Endodermal cell (in vitro differentiated cells): ENCODE measurements at regions not wholly inside any gene's neighbourhood (a gene's known extent, or its start where the extent isn't known, plus 50 kb on each side); places are given as distances from the start of the nearest gene placed in this dataset.
"Not testable (repeated sequence)": the region's sequence is repeated elsewhere in the genome, so short reads cannot be mapped to it uniquely, and the experiment has no call there.

Source experiments
- DNase-seq: peaks from one replicate; pipeline ENCODE4 v3.0.0-alpha.2; 2017
- H3K27ac ChIP-seq: 2 replicates; pipeline ENCODE4 v1.5.1; 2013; ENCODE audit warnings: mild to moderate bottlenecking, low read depth, low read length, moderate library complexity
- H3K27me3 ChIP-seq: 2 replicates; pipeline ENCODE4 v1.6.1; 2013; ENCODE audit warnings: mild to moderate bottlenecking, low read length, moderate library complexity; ENCODE audit not compliant: insufficient read depth, control insufficient read depth, poor library complexity, severe bottlenecking
- H3K36me3 ChIP-seq: 2 replicates; pipeline ENCODE4 v1.7.0; 2013; ENCODE audit warnings: mild to moderate bottlenecking, low read length, moderate library complexity; ENCODE audit not compliant: control insufficient read depth, insufficient read depth
- H3K4me1 ChIP-seq: one replicate; pipeline ENCODE4 v1.7.0; 2013; ENCODE audit warnings: low read length; ENCODE audit not compliant: control insufficient read depth, insufficient read depth
- H3K4me3 ChIP-seq: 2 replicates; pipeline ENCODE4 v1.5.1; 2013; ENCODE audit warnings: mild to moderate bottlenecking, low read length, moderate library complexity
- H3K9ac ChIP-seq: 2 replicates; pipeline ENCODE4 v1.6.1; 2013; ENCODE audit warnings: mild to moderate bottlenecking, low read length, moderate library complexity; ENCODE audit not compliant: poor library complexity, severe bottlenecking; ENCODE audit errors: extremely low read depth
- H3K9me3 ChIP-seq: 2 replicates; pipeline ENCODE4 v1.6.1; 2013; ENCODE audit warnings: mild to moderate bottlenecking, low read length, moderate library complexity; ENCODE audit not compliant: control insufficient read depth
- H3K27ac Mint-ChIP-seq: 2 replicates; pipeline ENCODE4 v1.8.0; 2020; ENCODE audit warnings: mixed read lengths
- H3K27me3 Mint-ChIP-seq: 2 replicates; pipeline ENCODE4 v1.8.0; 2021; ENCODE audit warnings: mild to moderate bottlenecking, mixed read lengths; ENCODE audit not compliant: insufficient read depth
- H3K36me3 Mint-ChIP-seq: 2 replicates; pipeline ENCODE4 v1.8.0; 2020; ENCODE audit warnings: low read depth, mixed read lengths
- H3K4me1 Mint-ChIP-seq: 2 replicates; pipeline ENCODE4 v1.8.0; 2020; ENCODE audit warnings: mixed read lengths
- H3K4me3 Mint-ChIP-seq: 2 replicates; pipeline ENCODE4 v1.8.0; 2020; ENCODE audit warnings: mild to moderate bottlenecking, moderate library complexity, mixed read lengths
- H3K9me3 Mint-ChIP-seq: 2 replicates; pipeline ENCODE4 v1.8.0; 2020; ENCODE audit warnings: mild to moderate bottlenecking, mixed read lengths
- WGBS, 2 experiments: methylation state at CpG; one replicate each; pipeline versions ENCODE4 v1.1.5 to v1.1.7; 2013; ENCODE audit warnings: missing lambda C conversion rate in 2 of 2, mixed read lengths in 1 of 2; ENCODE audit not compliant: insufficient coverage in 1 of 2, insufficient read length in 1 of 2; 5-methylcytosine and 5-hydroxymethylcytosine counted together

DNA sequence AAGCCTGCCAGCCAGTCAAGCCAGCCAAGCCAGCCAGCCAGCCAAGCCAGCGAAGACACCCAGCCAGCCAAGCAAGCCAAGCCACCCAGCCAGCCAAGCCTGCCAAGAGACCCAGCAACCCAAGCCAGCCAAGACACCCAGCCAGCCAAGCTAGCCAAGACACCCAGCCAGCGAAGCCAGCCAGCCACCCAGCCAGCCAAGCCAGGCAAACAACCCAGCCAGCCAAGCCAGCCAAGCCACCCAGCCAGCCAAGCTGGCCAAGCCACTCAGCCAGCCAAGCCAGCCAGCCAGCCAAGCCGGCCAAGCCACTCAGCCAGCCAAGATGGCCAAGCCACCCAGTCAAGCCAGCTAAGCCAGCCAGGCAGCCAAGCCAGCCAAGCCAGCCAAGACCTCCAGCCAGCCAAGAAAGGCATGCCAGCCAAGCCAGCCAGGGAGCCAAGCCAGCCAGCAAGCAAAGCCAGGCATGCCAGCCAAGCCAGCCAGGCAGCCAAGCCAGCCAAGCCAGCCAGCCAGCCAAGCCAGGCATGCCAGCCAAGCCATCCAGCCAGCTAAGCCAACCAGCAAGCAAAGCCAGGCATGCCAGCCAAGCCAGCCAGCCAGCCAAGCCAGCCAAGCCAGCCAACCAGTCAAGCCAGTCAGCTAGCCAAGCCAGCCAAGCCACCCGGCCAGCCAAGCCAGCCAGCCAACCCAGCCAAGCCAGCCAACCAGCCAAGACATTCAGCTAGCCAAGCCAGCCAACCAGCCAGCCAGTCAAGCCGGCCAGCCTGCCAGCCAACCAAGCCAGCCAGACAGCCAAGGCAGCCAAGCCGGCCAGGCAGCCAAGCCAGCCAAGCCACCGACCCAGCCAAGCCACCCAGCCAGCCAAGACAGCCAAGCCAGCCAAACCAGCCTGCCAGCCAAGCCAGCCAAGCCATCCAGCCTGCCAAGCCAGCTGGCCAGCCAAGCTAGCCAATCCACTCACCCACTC is 323.8 kb upstream of the PLGLB2 start:
- not testable (repeated sequence) for H3K27me3 Mint-ChIP-seq, H3K4me1 ChIP-seq, H3K9me3 Mint-ChIP-seq, H3K9ac ChIP-seq, H3K36me3 Mint-ChIP-seq, H3K9me3 ChIP-seq, H3K27ac ChIP-seq, H3K4me1 Mint-ChIP-seq, H3K27me3 ChIP-seq, DNase-seq, H3K4me3 ChIP-seq, H3K36me3 ChIP-seq, H3K4me3 Mint-ChIP-seq, H3K27ac Mint-ChIP-seq
- 87 to 100% methylated on average over 1 to 4 of the region's 7 CpGs for WGBS, 2 experiments

DNA sequence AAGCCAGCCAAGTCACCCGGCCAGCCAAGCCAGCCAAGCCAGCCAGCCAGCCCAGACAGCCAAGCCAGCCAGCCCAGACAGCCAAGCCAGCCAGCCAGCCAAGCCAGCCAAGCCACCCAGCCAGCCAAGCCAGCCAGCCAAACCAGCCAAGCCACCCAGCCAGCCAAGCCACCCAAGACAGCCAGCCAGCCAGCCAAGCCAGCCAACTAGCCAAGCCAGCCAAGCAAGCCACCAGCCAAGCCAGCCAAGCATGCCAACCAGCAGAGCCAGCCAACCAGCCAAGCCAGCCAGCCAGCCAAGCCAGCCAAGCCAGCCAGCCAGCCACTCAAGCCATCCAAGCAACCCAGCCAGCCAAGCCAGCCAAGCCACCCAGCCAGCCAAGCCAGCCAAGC is 323.1 kb upstream of the PLGLB2 start:
- not testable (repeated sequence) for DNase-seq
- whole genome bisulfite sequencing, 2 experiments = no CpG with 5 or more reads among the region's 1 CpG

DNA sequence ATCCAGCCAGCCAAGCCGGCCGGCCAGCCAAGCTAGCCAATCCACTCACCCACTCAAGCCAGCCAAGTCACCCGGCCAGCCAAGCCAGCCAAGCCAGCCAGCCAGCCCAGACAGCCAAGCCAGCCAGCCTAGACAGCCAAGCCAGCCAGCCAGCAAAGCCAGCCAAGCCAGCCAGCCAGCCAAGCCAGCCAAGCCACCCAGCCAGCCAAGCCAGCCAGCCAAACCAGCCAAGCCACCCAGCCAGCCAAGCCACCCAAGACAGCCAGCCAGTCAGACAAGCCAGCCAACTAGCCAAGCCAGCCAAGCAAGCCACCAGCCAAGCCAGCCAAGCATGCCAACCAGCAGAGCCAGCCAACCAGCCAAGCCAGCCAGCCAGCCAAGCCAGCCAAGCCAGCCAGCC is 322.7 kb upstream of the PLGLB2 start:
- WGBS, 2 experiments = 52% methylated on average over 3 of the region's 3 CpGs; no CpG with 5 or more reads in 1 of the 2 experiments
- not testable (repeated sequence) for H3K36me3 ChIP-seq, H3K27ac ChIP-seq, H3K9me3 ChIP-seq, H3K36me3 Mint-ChIP-seq, H3K27ac Mint-ChIP-seq, H3K4me3 Mint-ChIP-seq, H3K4me3 ChIP-seq, DNase-seq, H3K9ac ChIP-seq, H3K9me3 Mint-ChIP-seq, H3K4me1 Mint-ChIP-seq, H3K4me1 ChIP-seq, H3K27me3 ChIP-seq, H3K27me3 Mint-ChIP-seq

More for the DNA sequence above, 323.1 kb upstream of the PLGLB2 start:
- not testable (repeated sequence) for H3K4me3 ChIP-seq, H3K36me3 Mint-ChIP-seq, H3K27ac ChIP-seq, H3K4me3 Mint-ChIP-seq, H3K27me3 Mint-ChIP-seq, H3K9me3 ChIP-seq, H3K9ac ChIP-seq, H3K9me3 Mint-ChIP-seq, H3K4me1 ChIP-seq, H3K27me3 ChIP-seq, H3K36me3 ChIP-seq, H3K27ac Mint-ChIP-seq, H3K4me1 Mint-ChIP-seq

DNA sequence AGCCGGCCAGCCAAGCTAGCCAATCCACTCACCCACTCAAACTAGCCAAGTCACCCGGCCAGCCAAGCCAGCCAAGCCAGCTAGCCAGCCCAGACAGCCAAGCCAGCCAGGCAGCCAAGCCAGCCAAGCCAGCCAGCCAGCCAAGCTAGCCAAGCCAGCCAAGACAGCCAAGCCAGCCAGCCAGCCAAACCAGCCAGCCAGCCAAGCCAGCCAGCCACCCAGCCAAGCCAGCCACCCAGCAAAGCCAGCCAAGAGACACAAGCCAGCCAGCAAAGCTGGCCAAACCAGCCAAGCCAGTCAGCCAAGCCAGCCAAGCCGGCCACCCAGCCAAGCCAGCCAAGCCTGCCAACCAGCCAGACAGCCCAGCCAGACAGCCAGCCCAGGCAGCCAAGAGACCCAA is 322.2 kb upstream of the PLGLB2 start:
- not testable (repeated sequence) for H3K4me1 ChIP-seq, DNase-seq, H3K36me3 Mint-ChIP-seq, H3K27me3 Mint-ChIP-seq, H3K9ac ChIP-seq, H3K27ac ChIP-seq, H3K27ac Mint-ChIP-seq, H3K9me3 ChIP-seq, H3K4me3 Mint-ChIP-seq, H3K4me1 Mint-ChIP-seq, H3K36me3 ChIP-seq, H3K4me3 ChIP-seq, H3K27me3 ChIP-seq, H3K9me3 Mint-ChIP-seq
- whole genome bisulfite sequencing, 2 experiments = 81% methylated on average over 2 of the region's 3 CpGs; no CpG with 5 or more reads in 1 of the 2 experiments

DNA sequence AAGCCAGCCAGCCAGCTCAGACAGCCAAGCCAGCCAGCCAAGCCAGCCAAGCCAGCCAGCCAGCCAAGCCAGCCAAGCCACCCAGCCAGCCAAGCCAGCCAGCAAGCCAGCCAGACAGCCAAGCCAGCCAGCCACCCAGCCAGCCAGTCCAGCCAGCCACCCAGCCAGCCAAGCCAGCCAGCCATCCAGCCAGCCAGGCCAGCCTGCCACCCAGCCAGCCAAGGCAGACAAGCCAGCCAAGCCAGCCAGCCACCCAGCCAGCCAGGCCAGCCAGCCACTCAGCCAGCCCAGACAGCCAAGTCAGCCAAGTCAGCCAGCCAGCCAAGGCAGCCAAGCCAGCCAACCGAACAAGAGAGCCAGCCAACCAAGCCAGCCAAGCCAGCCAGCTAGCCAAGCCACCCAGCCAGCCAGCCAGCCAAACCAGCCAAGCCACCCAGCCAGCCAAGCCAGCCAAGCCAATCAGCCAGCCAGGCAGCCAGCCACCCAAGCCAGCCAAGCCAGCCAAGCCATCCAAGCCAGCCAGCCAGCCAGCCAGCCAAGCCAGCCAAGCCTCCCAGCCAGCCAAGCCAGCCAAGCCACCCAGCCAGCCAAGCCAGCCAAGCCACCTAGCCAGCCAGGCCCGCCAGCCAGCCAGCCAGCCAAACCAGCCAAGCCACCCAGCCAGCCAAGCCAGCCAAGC is 319.3 kb upstream of the PLGLB2 start:
- H3K4me3 Mint-ChIP-seq, H3K9ac ChIP-seq, H3K27me3 ChIP-seq, H3K27me3 Mint-ChIP-seq, H3K27ac Mint-ChIP-seq, H3K4me1 ChIP-seq, H3K4me1 Mint-ChIP-seq, H3K36me3 Mint-ChIP-seq, H3K4me3 ChIP-seq, H3K27ac ChIP-seq, H3K9me3 Mint-ChIP-seq, H3K36me3 ChIP-seq, H3K9me3 ChIP-seq: not testable (repeated sequence)
- no CpG with 5 or more reads among the region's 2 CpGs for WGBS, 2 experiments
- peak; percentile 38 for DNase-seq

DNA sequence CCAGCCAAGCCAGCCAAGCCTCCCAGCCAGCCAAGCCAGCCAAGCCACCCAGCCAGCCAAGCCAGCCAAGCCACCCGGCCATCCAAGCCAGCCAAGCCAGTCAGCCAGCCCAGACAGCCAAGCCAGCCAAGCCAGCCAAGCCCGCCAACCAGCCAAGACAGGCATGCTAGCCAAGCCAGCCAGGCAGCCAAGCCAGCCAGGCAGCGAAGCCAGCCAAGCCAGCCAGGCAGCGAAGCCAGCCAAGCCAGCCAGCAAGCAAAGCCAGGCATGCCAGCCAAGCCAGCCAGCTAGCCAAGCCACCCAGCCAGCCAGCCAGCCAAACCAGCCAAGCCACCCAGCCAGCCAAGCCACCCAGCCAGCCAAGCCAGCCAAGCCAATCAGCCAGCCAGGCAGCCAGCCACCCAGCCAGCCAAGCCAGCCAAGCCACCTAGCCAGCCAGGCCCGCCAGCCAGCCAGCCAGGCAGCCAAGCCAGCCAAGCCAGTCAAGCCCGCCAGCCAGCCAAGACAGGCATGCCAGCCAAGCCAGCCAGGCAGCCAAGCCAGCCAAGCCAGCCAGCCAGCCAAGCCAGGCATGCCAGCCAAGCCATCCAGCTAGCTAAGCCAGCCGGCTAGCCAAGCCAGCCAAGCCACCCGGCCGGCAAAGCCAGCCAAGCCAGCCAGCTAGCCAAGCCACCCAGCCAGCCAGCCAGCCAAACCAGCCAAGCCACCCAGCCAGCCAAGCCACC is 318.5 kb upstream of the PLGLB2 start:
- not testable (repeated sequence) for H3K4me1 ChIP-seq, H3K27me3 ChIP-seq, H3K9me3 Mint-ChIP-seq, H3K4me3 Mint-ChIP-seq, H3K4me1 Mint-ChIP-seq, H3K36me3 ChIP-seq, H3K27ac ChIP-seq, H3K9ac ChIP-seq, DNase-seq, H3K27ac Mint-ChIP-seq, H3K27me3 Mint-ChIP-seq, H3K9me3 ChIP-seq, H3K36me3 Mint-ChIP-seq, H3K4me3 ChIP-seq
- WGBS, 2 experiments = 87 to 100% methylated on average over 1 to 6 of the region's 9 CpGs
